ENCODE measurements at regions not wholly inside any gene's neighbourhood (a gene's known extent, or its start where the extent isn't known, plus 50 kb on each side); places are given as distances from the start of the nearest gene placed in this dataset.

DNA sequence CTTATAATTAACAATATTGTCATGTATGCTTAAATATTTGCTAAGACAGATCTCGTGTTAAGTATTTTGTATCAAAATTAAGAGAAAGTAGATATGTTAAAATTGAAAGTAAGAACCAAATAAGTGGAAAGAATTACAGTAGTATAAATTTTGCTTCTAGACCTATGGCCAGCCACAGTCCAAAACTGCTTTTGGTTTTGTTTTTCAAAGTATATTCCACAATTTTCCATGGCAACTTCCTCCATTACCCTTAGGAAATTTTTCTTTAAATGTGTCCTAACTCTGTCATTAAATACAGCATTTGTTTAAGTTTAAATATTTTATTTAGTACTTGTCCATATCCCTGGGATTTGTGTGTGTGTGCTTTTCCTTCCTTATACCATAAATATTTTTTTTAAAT is 689.0 kb downstream of the DIAPH3 start:
- Histone ChIP-seq H3K36me3 (ENCODE audit: insufficient read depth in 1 of 2, low read depth in 1 of 2) (no peaks in the 10 kb centered on the region), H3K9me3 (no peaks in the 10 kb centered on the region), H3K4me1 (no peaks in the 10 kb centered on the region), H3K27ac (no peak overlapping the region), H3K4me3 (no peak overlapping the region), H3K27me3 (ENCODE audit: insufficient read depth in 3 of 3, low read length in 2 of 3) (no peaks in the 10 kb centered on the region)
- WGBS, 3 donors: 70 to 75% (median 75%) methylated on average over 1 of the region's 1 CpG
- TF ChIP-seq, protein P1, sequence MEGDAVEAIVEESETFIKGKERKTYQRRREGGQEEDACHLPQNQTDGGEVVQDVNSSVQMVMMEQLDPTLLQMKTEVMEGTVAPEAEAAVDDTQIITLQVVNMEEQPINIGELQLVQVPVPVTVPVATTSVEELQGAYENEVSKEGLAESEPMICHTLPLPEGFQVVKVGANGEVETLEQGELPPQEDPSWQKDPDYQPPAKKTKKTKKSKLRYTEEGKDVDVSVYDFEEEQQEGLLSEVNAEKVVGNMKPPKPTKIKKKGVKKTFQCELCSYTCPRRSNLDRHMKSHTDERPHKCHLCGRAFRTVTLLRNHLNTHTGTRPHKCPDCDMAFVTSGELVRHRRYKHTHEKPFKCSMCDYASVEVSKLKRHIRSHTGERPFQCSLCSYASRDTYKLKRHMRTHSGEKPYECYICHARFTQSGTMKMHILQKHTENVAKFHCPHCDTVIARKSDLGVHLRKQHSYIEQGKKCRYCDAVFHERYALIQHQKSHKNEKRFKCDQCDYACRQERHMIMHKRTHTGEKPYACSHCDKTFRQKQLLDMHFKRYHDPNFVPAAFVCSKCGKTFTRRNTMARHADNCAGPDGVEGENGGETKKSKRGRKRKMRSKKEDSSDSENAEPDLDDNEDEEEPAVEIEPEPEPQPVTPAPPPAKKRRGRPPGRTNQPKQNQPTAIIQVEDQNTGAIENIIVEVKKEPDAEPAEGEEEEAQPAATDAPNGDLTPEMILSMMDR (IDR thresholded peaks at IDR 0.05): no peak
- no peak for DNase-seq
- intact Hi-C loops (cut with DNase I): no loop called here
- ATAC-seq: no peak

DNA sequence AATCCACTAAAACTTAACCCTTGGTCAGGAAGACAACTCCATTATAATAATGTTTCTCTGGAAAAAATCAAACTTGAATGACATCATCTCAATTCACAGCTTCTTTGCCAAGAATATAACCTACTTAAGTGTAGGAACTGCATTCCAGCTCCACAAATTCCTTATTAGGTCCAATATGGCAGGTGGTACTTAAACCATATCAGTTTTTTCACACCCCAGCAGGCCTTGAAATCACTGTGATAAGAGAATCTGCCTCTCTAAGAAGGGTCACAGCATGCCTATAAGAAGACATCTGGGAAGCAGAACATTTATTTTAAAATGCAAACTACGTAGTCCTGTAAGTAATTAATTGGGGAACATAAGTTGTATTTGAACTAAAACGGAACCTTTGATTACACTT is 687.8 kb downstream of the DIAPH3 start:
- no peaks in the 10 kb centered on the region for H3K9me3 ChIP-seq
- intact Hi-C loops (cut with DNase I): no loop called here
- TF ChIP-seq, protein P1 (IDR thresholded peaks at IDR 0.05): no peak
- H3K27me3 ChIP-seq (ENCODE audit: insufficient read depth in 3 of 3, low read length in 2 of 3): no peaks in the 10 kb centered on the region
- no peak overlapping the region for H3K4me3 ChIP-seq
- ATAC-seq: no peak
- no peak overlapping the region for H3K27ac ChIP-seq
- H3K36me3 ChIP-seq (ENCODE audit: insufficient read depth in 1 of 2, low read depth in 1 of 2): no peaks in the 10 kb centered on the region
- no peaks in the 10 kb centered on the region for H3K4me1 ChIP-seq
- WGBS, 3 donors: 57 to 75% (median 62%) methylated on average over 2 of the region's 2 CpGs
- DNase-seq: no peak

DNA sequence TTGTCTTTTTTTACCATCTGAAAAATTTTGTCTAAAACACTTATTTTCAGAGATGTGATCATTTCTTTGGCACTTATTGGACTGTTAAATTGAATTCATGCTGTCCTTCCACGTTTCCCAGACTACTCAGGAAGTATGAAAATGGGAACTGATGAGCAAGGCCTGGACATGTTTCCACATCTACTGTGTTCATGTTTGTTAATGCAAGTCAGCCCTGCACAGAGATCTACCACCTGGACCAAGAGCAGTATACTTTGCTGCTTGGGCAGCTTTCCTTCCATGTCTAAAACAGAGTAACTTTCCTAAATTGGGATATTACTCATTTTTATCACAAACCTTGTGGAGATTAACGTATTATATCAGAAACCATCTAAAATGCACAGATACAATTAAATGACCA is 687.4 kb downstream of the DIAPH3 start:
- Histone ChIP-seq H3K4me3 (no peak overlapping the region), H3K27ac (no peak overlapping the region), H3K27me3 (ENCODE audit: insufficient read depth in 3 of 3, low read length in 2 of 3) (no peaks in the 10 kb centered on the region), H3K36me3 (ENCODE audit: insufficient read depth in 1 of 2, low read depth in 1 of 2) (no peaks in the 10 kb centered on the region), H3K9me3 (no peaks in the 10 kb centered on the region), H3K4me1 (no peaks in the 10 kb centered on the region)
- TF ChIP-seq, protein P1 (IDR thresholded peaks at IDR 0.05): no peak
- intact Hi-C loops (cut with DNase I): no loop called here
- ATAC-seq: no peak
- DNase-seq: no peak
- WGBS, 3 donors: 40 to 63% (median 58%) methylated on average over 2 of the region's 2 CpGs

DNA sequence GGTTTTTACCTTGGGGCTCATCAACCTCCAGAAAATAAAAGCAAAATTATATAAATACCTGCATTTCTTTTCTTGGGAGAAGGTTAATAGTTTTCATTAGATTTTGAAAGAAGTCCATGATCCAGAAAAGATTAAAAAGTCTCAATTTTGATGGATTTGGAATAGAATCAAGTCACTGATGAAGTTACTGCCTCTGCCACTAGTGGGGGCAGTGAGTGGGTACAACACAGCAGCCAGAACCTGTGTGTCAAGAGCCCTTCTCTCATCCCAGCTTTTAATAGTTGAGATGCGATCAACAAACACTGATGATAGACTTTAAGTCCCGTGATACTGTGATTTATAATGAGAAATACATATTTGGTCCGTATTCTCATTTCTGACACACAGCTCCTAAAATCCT is 686.7 kb downstream of the DIAPH3 start:
- TF ChIP-seq, protein P1 (IDR thresholded peaks at IDR 0.05): no peak
- WGBS, 3 donors: 80 to 87% (median 85%) methylated on average over 3 of the region's 3 CpGs
- no peaks in the 10 kb centered on the region for H3K36me3 ChIP-seq (ENCODE audit: insufficient read depth in 1 of 2, low read depth in 1 of 2)
- H3K4me3 ChIP-seq: no peak overlapping the region
- H3K9me3 ChIP-seq: no peaks in the 10 kb centered on the region
- no peaks in the 10 kb centered on the region for H3K4me1 ChIP-seq
- no peak overlapping the region for H3K27ac ChIP-seq
- DNase-seq: no peak
- ATAC-seq: no peak
- intact Hi-C loops (cut with DNase I): no loop called here
- H3K27me3 ChIP-seq (ENCODE audit: insufficient read depth in 3 of 3, low read length in 2 of 3): no peaks in the 10 kb centered on the region

DNA sequence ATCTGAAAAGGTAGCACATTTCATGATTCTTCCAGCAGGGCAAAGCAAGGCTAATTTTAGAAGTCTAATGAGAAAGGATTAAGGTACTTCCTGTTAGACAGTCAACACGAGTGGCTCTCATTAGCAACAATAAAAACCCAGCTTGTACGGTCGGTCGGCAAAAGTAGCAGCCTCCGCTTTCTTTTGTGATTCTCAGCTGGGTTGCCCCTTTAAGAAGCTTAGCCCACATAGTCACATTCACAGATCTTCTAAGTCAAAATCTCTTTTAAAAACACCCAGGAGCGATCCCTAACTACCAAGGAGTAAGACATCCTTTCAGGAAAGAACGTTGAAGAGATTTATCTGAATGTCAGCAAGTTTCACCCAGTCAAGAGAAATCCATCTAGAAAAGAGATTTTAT is 684.8 kb downstream of the DIAPH3 start:
- intact Hi-C loops (cut with DNase I): no loop called here
- no peak overlapping the region for H3K27ac ChIP-seq
- no peaks in the 10 kb centered on the region for H3K9me3 ChIP-seq
- H3K36me3 ChIP-seq (ENCODE audit: insufficient read depth in 1 of 2, low read depth in 1 of 2): no peaks in the 10 kb centered on the region
- H3K4me1 ChIP-seq: no peaks in the 10 kb centered on the region
- TF ChIP-seq, protein P1 (IDR thresholded peaks at IDR 0.05): no peak
- no peak overlapping the region for H3K4me3 ChIP-seq
- 70 to 79% (median 72%) methylated on average over 7 of the region's 7 CpGs for WGBS, 3 donors
- ATAC-seq (no peak), DNase-seq (no peak)
- no peaks in the 10 kb centered on the region for H3K27me3 ChIP-seq (ENCODE audit: insufficient read depth in 3 of 3, low read length in 2 of 3)

Data from psoas muscle (tissue), 7 donors.